ENCODE measurements at regions not wholly inside any gene's neighbourhood (a gene's known extent, or its start where the extent isn't known, plus 50 kb on each side); places are given as distances from the start of the nearest gene placed in this dataset.

DNA sequence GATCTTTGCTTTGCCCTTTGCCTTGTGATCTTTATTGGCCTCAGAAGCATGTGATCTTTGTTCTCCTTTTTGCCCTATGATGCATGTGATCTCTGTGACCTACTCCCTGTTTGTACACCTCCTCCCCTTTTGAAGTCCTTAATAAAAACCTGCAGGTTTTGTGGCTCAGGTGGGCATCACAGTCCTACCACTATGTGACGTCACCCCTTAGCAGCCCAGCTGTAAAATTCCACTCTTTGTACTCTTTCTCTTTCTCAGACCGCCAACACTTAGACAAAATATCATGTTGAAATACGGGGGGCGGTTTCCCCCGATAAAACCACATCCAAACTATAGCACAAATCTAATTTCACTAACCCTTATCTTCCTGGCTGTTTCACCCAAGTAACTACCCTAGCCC is 76.7 kb upstream of the RAPGEF4 start:
- intact Hi-C loops (cut with DNase I; ENCODE audit: low total_unique reads), result no loop called here
- H3K36me3 ChIP-seq, result no peaks in the 10 kb centered on the region
- no peaks in the 10 kb centered on the region for H3K4me1 ChIP-seq

DNA sequence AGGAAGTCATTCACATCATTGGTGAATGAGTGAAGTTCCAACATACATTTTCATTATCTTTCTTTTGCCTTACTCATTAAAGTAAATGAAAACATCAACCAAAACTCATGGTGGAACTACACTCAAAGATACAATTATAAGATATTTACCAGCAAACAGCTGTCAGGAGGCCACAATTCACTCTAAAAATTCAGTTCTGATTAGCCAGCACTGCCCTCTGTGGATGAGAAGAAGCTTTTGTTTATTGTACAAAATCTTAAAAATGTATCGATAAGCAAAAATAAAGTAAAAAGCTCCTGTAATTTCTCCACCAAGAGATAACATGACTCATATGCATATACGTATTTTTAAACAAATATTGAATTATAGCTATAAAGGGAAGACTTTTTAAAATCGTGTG is 73.5 kb upstream of the RAPGEF4 start:
- Histone ChIP-seq H3K27ac (no peak overlapping the region), H3K9me3 (peaks cover 0 to 6% (median 5%) of the 10 kb centered on the region in 3 donors), H3K4me3 (no peak overlapping the region), H3K36me3 (no peaks in the 10 kb centered on the region), H3K27me3 (no peaks in the 10 kb centered on the region), H3K4me1 (no peaks in the 10 kb centered on the region)
- TF ChIP-seq, protein P1, sequence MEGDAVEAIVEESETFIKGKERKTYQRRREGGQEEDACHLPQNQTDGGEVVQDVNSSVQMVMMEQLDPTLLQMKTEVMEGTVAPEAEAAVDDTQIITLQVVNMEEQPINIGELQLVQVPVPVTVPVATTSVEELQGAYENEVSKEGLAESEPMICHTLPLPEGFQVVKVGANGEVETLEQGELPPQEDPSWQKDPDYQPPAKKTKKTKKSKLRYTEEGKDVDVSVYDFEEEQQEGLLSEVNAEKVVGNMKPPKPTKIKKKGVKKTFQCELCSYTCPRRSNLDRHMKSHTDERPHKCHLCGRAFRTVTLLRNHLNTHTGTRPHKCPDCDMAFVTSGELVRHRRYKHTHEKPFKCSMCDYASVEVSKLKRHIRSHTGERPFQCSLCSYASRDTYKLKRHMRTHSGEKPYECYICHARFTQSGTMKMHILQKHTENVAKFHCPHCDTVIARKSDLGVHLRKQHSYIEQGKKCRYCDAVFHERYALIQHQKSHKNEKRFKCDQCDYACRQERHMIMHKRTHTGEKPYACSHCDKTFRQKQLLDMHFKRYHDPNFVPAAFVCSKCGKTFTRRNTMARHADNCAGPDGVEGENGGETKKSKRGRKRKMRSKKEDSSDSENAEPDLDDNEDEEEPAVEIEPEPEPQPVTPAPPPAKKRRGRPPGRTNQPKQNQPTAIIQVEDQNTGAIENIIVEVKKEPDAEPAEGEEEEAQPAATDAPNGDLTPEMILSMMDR (IDR thresholded peaks at IDR 0.05), result no peak
- no peak for DNase-seq
- intact Hi-C loops (cut with DNase I; ENCODE audit: low total_unique reads), result no loop called here

More for the DNA sequence above, 76.7 kb upstream of the RAPGEF4 start:
- Histone ChIP-seq H3K27me3 (no peaks in the 10 kb centered on the region), H3K27ac (no peak overlapping the region), H3K9me3 (peaks cover 0 to 6% (median 5%) of the 10 kb centered on the region in 3 donors), H3K4me3 (no peak overlapping the region)
- TF ChIP-seq, protein P1 (IDR thresholded peaks at IDR 0.05), result no peak
- no peak for DNase-seq

DNA sequence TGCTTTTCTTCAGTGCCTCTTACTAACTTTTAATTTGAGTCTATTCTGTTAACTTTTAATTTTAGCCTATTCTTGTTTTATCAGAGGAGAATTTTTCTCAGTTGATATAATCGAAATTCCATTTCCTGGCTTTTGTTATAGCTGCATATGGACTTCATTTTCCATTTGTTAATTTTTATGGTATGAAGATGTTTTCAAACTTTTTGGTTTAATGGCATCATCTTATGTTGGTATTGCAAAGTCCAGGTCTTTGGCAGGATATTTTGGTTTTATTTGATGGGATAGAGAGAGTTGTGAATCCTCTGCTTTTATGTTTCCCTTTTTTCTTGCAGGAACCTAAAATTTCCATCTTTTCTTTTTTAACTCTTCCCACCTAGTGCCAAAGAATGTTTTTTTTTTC is 70.9 kb upstream of the RAPGEF4 start:
- no peak for DNase-seq
- TF ChIP-seq, protein P1 (IDR thresholded peaks at IDR 0.05), result no peak
- H3K27ac ChIP-seq, result no peak overlapping the region
- H3K9me3 ChIP-seq, result no peaks in the 10 kb centered on the region
- intact Hi-C loops (cut with DNase I; ENCODE audit: low total_unique reads), result no loop called here
- no peak overlapping the region for H3K4me3 ChIP-seq
- no peaks in the 10 kb centered on the region for H3K4me1 ChIP-seq
- H3K36me3 ChIP-seq, result no peaks in the 10 kb centered on the region
- no peaks in the 10 kb centered on the region for H3K27me3 ChIP-seq

DNA sequence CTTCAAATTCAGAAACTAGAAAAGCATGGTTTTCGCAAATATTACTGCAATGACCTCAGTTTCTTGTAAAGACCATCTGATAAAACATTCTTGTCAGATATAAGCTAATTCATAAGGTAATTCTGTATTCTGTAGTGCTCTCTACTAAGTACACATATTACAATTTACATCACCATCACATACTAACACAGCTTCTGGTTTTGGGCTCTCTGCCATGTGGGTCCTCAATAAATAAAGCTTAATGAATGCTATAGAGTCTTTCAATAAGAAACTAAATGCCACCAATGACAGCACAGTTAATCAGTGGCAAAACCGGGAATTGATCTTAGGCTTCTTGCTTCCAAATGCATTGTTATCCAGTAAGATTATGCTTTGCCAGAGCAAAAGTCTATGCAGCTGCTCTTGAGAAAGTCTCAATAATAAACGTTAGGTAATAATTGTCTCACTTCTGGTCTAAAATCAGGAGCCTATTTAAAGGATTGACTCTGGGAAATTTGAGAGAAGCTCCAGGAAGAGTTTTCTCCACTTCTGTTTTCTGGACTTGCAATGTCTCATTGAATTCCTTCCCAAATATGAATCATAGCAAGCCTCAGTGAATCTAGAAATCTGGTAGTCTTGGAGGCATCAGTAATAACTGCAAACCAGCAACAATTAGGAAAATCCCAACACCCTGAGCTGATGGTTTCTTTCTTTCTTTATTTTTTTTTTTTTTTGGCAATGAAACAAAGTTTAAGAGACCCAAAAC is 67.9 kb upstream of the RAPGEF4 start:
- intact Hi-C loops (cut with DNase I; ENCODE audit: low total_unique reads), result no loop called here

DNA sequence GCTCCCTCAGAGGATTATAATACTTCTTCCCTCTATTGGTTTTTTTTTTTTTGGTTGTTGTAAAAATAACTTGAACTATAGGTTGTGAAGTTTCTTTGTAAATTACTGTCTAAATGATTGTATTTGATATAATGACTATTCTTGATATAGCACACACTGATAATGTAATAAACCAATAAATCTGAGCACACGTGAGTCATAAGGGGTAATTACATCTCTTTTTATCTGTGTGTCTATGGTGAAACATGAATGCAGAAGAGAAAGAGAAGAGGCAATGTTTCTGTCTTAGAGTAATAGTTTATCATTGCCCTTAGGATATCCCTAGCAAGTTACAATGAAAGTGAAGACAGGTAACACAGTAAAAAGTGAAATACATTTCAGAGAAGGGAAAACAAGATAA is 64.1 kb upstream of the RAPGEF4 start:
- H3K4me1 ChIP-seq, result no peaks in the 10 kb centered on the region
- no peaks in the 10 kb centered on the region for H3K36me3 ChIP-seq
- TF ChIP-seq, protein P1 (IDR thresholded peaks at IDR 0.05), result no peak
- H3K27ac ChIP-seq, result no peak overlapping the region
- intact Hi-C loops (cut with DNase I; ENCODE audit: low total_unique reads), result no loop called here
- no peak overlapping the region for H3K4me3 ChIP-seq
- no peaks in the 10 kb centered on the region for H3K9me3 ChIP-seq
- no peak for DNase-seq
- H3K27me3 ChIP-seq, result no peaks in the 10 kb centered on the region

More for the DNA sequence above, 67.9 kb upstream of the RAPGEF4 start:
- no peak for DNase-seq
- no peaks in the 10 kb centered on the region for H3K36me3 ChIP-seq
- no peaks in the 10 kb centered on the region for H3K4me1 ChIP-seq
- no peaks in the 10 kb centered on the region for H3K27me3 ChIP-seq
- TF ChIP-seq, protein P1 (IDR thresholded peaks at IDR 0.05), result no peak
- H3K27ac ChIP-seq, result no peak overlapping the region
- no peaks in the 10 kb centered on the region for H3K9me3 ChIP-seq
- H3K4me3 ChIP-seq, result no peak overlapping the region

Measured in tibial artery (tissue), 4 donors.